ENCODE measurements at regions not wholly inside any gene's neighbourhood (a gene's known extent, or its start where the extent isn't known, plus 50 kb on each side); places are given as distances from the start of the nearest gene placed in this dataset.
"Not testable (repeated sequence)": the region's sequence is repeated elsewhere in the genome, so short reads cannot be mapped to it uniquely, and the experiment has no call there.

DNA sequence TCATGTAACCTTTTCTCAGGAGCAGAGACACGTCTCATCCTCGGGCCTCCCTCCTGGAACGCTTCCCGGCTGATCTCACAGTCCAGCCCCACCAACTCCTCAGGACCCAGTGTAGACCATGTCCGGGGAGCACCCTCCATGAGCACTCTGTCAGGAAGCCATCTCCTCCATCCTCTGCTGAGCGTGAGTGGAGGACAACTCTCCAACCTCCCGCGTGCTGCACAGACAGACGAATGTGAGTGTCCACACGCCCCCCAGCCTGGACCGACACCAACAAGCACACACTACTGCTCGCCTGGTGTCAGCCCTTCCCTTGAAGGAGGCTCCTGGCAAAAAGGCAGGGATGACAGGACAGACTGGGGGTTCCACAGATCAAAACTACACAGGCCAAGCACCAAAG is 86.6 kb downstream of the SHANK2 start:
- Histone ChIP-seq H3K9me3 (no peaks in the 10 kb centered on the region), H3K4me3 (no peak overlapping the region), H3K27ac (no peak overlapping the region), H3K36me3 (no peaks in the 10 kb centered on the region), H3K27me3 (no peaks in the 10 kb centered on the region), H3K4me1 (no peaks in the 10 kb centered on the region)
- WGBS, 2 donors, result 92 to 95% methylated on average over 12 of the region's 12 CpGs
- intact Hi-C loops (cut with DNase I), result no loop called here
- DNase-seq, result peak; percentile 27
- TF ChIP-seq POLR2AphosphoS5 (IDR thresholded peaks at IDR 0.05) (no peak), POLR2A (IDR thresholded peaks at IDR 0.05) (no peak), EP300 (IDR thresholded peaks at IDR 0.05) (no peak)
- TF ChIP-seq, protein P1, sequence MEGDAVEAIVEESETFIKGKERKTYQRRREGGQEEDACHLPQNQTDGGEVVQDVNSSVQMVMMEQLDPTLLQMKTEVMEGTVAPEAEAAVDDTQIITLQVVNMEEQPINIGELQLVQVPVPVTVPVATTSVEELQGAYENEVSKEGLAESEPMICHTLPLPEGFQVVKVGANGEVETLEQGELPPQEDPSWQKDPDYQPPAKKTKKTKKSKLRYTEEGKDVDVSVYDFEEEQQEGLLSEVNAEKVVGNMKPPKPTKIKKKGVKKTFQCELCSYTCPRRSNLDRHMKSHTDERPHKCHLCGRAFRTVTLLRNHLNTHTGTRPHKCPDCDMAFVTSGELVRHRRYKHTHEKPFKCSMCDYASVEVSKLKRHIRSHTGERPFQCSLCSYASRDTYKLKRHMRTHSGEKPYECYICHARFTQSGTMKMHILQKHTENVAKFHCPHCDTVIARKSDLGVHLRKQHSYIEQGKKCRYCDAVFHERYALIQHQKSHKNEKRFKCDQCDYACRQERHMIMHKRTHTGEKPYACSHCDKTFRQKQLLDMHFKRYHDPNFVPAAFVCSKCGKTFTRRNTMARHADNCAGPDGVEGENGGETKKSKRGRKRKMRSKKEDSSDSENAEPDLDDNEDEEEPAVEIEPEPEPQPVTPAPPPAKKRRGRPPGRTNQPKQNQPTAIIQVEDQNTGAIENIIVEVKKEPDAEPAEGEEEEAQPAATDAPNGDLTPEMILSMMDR (IDR thresholded peaks at IDR 0.05), result no peak

DNA sequence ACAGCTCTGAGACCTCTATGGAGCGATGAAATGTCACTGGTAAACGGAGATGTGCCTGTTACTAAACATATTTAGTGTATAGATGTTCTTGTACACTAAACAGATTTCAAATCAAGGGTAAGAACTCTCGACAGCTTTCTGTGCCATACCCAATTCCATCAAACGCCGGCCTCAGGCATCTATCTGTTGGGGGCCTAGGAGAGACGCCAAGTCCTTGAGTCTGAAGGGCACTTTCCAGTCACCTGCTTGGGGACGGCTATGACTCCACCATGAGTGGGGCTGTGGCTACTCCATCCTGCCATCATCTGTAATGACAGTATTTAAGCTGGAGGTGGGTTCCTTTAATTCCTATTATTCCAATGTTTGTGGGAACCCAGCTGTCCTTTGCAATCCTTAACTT is 87.8 kb downstream of the SHANK2 start:
- TF ChIP-seq POLR2AphosphoS5 (IDR thresholded peaks at IDR 0.05), result no peak
- TF ChIP-seq, protein P1 (IDR thresholded peaks at IDR 0.05), result no peak
- no peak for TF ChIP-seq POLR2A (IDR thresholded peaks at IDR 0.05)
- no peak for TF ChIP-seq EP300 (IDR thresholded peaks at IDR 0.05)
- H3K4me3 ChIP-seq, result no peak overlapping the region
- intact Hi-C loops (cut with DNase I), result no loop called here
- WGBS, 2 donors, result 88% methylated on average over 7 of the region's 7 CpGs
- DNase-seq, result peak; percentile 43
- H3K9me3 ChIP-seq, result no peaks in the 10 kb centered on the region
- no peak overlapping the region for H3K27ac ChIP-seq
- no peaks in the 10 kb centered on the region for H3K27me3 ChIP-seq
- H3K4me1 ChIP-seq, result no peaks in the 10 kb centered on the region
- no peaks in the 10 kb centered on the region for H3K36me3 ChIP-seq

DNA sequence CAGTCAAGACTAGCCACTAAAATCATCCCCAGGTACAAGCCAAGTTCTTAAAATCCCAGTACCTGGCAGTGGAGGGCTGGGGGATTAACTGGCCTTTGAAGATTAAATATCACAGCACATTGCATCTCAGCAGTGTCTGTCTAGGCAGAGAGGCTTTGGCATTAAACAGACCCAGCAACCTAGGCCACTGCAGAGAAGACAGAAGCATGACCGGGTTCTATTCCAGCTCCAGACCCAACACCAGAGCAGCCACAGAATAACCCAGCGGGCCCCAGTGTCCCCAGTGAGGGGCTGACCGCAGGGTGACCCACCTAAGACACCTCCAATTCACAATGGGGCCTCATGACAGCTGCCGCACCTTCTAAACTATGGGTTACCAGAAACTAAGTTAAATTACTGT is 88.2 kb downstream of the SHANK2 start:
- TF ChIP-seq, protein P1 (IDR thresholded peaks at IDR 0.05), result no peak
- TF ChIP-seq POLR2AphosphoS5 (IDR thresholded peaks at IDR 0.05), result no peak
- TF ChIP-seq POLR2A (IDR thresholded peaks at IDR 0.05), result no peak
- TF ChIP-seq EP300 (IDR thresholded peaks at IDR 0.05), result no peak
- Histone ChIP-seq H3K9me3 (no peaks in the 10 kb centered on the region), H3K27me3 (no peaks in the 10 kb centered on the region), H3K36me3 (no peaks in the 10 kb centered on the region), H3K4me3 (no peak overlapping the region), H3K4me1 (no peaks in the 10 kb centered on the region), H3K27ac (no peak overlapping the region)
- intact Hi-C loops (cut with DNase I), result no loop called here
- WGBS, 2 donors, result 92 to 96% methylated on average over 4 of the region's 4 CpGs
- DNase-seq, result peak; percentile 25

DNA sequence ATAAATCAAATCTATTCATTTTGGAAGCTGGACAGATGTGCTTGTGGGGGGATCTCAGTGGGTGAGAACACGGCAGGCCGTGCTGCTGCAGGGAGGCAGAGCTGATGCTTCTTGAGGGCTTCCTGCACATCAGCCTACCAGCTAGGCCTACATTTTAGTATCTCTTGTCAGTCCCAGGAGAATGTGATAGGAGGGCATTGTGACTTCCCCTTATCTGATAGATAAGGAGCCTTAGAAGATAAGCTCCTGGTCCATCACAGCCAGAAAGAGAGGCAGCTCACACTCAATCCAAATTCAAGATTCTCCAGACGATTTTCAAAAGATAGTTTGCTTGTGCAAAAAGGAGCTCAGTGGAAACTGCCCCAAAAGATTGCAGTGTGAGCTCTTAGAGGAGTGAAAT is 89.0 kb downstream of the SHANK2 start:
- no peaks in the 10 kb centered on the region for H3K9me3 ChIP-seq
- intact Hi-C loops (cut with DNase I), result no loop called here
- TF ChIP-seq, protein P1 (IDR thresholded peaks at IDR 0.05), result no peak
- TF ChIP-seq POLR2A (IDR thresholded peaks at IDR 0.05) (no peak), POLR2AphosphoS5 (IDR thresholded peaks at IDR 0.05) (no peak), EP300 (IDR thresholded peaks at IDR 0.05) (no peak)
- peak; percentile 7 for DNase-seq
- no peaks in the 10 kb centered on the region for H3K27me3 ChIP-seq
- H3K4me1 ChIP-seq, result no peaks in the 10 kb centered on the region
- H3K4me3 ChIP-seq, result no peak overlapping the region
- no peak overlapping the region for H3K27ac ChIP-seq
- 67 to 88% methylated on average over 3 of the region's 3 CpGs for WGBS, 2 donors
- no peaks in the 10 kb centered on the region for H3K36me3 ChIP-seq

DNA sequence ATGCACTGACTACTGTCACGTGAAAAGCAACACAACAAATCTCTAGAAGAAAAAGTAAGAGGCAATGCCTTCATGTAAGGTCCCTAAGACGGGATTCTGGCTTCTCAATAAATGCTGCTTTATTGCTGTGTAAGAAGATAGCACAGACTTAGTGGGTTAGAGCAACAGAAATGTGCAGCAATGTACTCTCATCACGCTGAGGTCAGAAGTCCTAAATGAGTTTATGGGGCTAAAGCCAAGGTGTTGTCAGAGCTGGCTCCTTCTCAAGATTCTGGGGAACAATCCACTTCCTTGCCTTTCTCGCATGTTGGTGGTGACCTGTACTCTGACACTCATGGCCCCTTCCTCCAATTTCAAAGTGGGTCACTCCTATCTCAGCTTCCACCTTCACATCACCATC is 93.4 kb downstream of the SHANK2 start:
- WGBS, 2 donors, result 57 to 72% methylated on average over 4 of the region's 4 CpGs
- no peaks in the 10 kb centered on the region for H3K4me1 ChIP-seq
- no peaks in the 10 kb centered on the region for H3K9me3 ChIP-seq
- no peak overlapping the region for H3K4me3 ChIP-seq
- intact Hi-C loops (cut with DNase I), result no loop called here
- DNase-seq, result peak; percentile 10
- TF ChIP-seq POLR2A (IDR thresholded peaks at IDR 0.05) (no peak), POLR2AphosphoS5 (IDR thresholded peaks at IDR 0.05) (no peak), EP300 (IDR thresholded peaks at IDR 0.05) (no peak)
- no peak overlapping the region for H3K27ac ChIP-seq
- no peaks in the 10 kb centered on the region for H3K27me3 ChIP-seq
- H3K36me3 ChIP-seq, result no peaks in the 10 kb centered on the region

DNA sequence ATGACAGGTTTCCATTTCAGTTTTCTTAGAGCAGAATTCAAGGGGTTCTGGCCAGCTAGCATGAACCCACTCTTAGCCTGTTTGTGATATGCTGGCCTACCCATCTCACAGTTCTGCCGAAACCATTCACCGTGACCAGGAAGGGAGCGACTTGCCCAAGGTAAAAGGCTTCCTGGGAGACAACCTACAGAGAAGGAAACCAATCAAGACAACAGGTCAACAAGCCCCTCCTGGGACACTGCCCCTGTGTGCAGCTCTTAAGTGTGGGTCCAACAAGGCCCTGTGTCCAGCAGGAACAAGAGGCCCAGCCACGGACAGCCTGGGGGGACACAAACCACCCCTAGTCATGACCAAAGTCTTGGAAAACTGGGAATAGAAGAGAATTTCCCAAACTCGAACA is 94.7 kb downstream of the SHANK2 start:
- intact Hi-C loops (cut with DNase I); H3K9me3 ChIP-seq; H3K27me3 ChIP-seq; H3K4me3 ChIP-seq; H3K4me1 ChIP-seq; H3K36me3 ChIP-seq; H3K27ac ChIP-seq: not testable (repeated sequence)
- 86 to 87% methylated on average over 5 of the region's 5 CpGs for WGBS, 2 donors
- DNase-seq, result peak; percentile 57

Measured in sigmoid colon (tissue), 6 donors.